H9 (cell line): ENCODE measurements at regions not wholly inside any gene's neighbourhood (a gene's known extent, or its start where the extent isn't known, plus 50 kb on each side); places are given as distances from the start of the nearest gene placed in this dataset.

Source experiments
- DNase-seq: peaks from one replicate; pipeline ENCODE4 v3.0.0-alpha.2; 2017
- H2AFZ ChIP-seq: one replicate; pipeline ENCODE4 v1.6.1; 2013; ENCODE audit warnings: mild to moderate bottlenecking, low read length, control low read depth, moderate library complexity
- H2AK5ac ChIP-seq: 2 replicates; pipeline ENCODE4 v1.6.1; 2013; ENCODE audit warnings: low read length, control low read depth, mixed read lengths; ENCODE audit not compliant: insufficient read length
- H2BK120ac ChIP-seq: one replicate; pipeline ENCODE4 v1.6.1; 2013; ENCODE audit warnings: low read depth, mild to moderate bottlenecking, low read length, control low read depth, inconsistent platforms; ENCODE audit not compliant: poor library complexity, severe bottlenecking
- H2BK12ac ChIP-seq: 2 replicates; pipeline ENCODE4 v1.6.1; 2013; ENCODE audit warnings: low read length, control low read depth, mixed read lengths, low read depth; ENCODE audit not compliant: insufficient read length
- H2BK15ac ChIP-seq: 2 replicates; pipeline ENCODE4 v1.6.1; 2013; ENCODE audit warnings: low read depth, low read length, control low read depth
- H2BK20ac ChIP-seq: one replicate; pipeline ENCODE4 v1.6.1; 2013; ENCODE audit warnings: low read depth, mild to moderate bottlenecking, low read length, control low read depth, inconsistent platforms; ENCODE audit not compliant: poor library complexity, severe bottlenecking
- H2BK5ac ChIP-seq: 2 replicates; pipeline ENCODE4 v1.6.1; 2013; ENCODE audit warnings: low read length, control low read depth, mixed read lengths; ENCODE audit not compliant: insufficient read length
- H3K14ac ChIP-seq: 2 replicates; pipeline ENCODE4 v1.6.1; 2013; ENCODE audit warnings: low read length, control low read depth; ENCODE audit not compliant: insufficient read depth
- H3K18ac ChIP-seq: 2 replicates; pipeline ENCODE4 v1.6.1; 2013; ENCODE audit warnings: low read depth, mild to moderate bottlenecking, mixed read lengths, low read length, control low read depth; ENCODE audit not compliant: insufficient read length
- H3K23ac ChIP-seq: 2 replicates; pipeline ENCODE4 v1.6.1; 2013; ENCODE audit warnings: low read length, control low read depth, mixed read lengths, low read depth; ENCODE audit not compliant: insufficient read length
- H3K23me2 ChIP-seq: 2 replicates; pipeline ENCODE4 v1.6.1; 2013; ENCODE audit warnings: low read depth, mild to moderate bottlenecking, mixed read lengths, low read length, control low read depth; ENCODE audit not compliant: insufficient read length, poor library complexity, severe bottlenecking
- H3K27ac ChIP-seq: 2 replicates; pipeline ENCODE4 v1.5.1; 2013; ENCODE audit warnings: low read length, control low read depth, mixed read lengths, low read depth; ENCODE audit not compliant: insufficient read length
- H3K27me3 ChIP-seq: 2 replicates; pipeline ENCODE4 v1.6.1; 2013; ENCODE audit warnings: low read length, control low read depth, inconsistent platforms; ENCODE audit not compliant: insufficient read depth
- H3K4ac ChIP-seq: 2 replicates; pipeline ENCODE4 v1.6.1; 2013; ENCODE audit warnings: low read depth, mild to moderate bottlenecking, control low read depth, inconsistent platforms, low read length, moderate library complexity
- H3K4me1 ChIP-seq: 2 replicates; pipeline ENCODE4 v1.6.1; 2013; ENCODE audit warnings: low read length, control low read depth, inconsistent platforms; ENCODE audit not compliant: insufficient read depth
- H3K4me2 ChIP-seq: 2 replicates; pipeline ENCODE4 v1.6.1; 2013; ENCODE audit warnings: low read length, control low read depth, mixed read lengths; ENCODE audit not compliant: insufficient read length, insufficient read depth
- H3K56ac ChIP-seq: 2 replicates; pipeline ENCODE4 v1.6.1; 2013; ENCODE audit warnings: low read depth, mild to moderate bottlenecking, mixed read lengths, low read length, control low read depth; ENCODE audit not compliant: insufficient read length
- H3K79me1 ChIP-seq: 2 replicates; pipeline ENCODE4 v1.6.1; 2013; ENCODE audit warnings: low read depth, mild to moderate bottlenecking, moderate library complexity, low read length, control low read depth, inconsistent platforms; ENCODE audit not compliant: insufficient read depth, poor library complexity, severe bottlenecking
- H3K79me2 ChIP-seq: 2 replicates; pipeline ENCODE4 v1.6.1; 2013; ENCODE audit warnings: low read length, control low read depth, inconsistent platforms; ENCODE audit not compliant: insufficient read depth
- H3K9ac ChIP-seq: 2 replicates; pipeline ENCODE4 v1.6.1; 2013; ENCODE audit warnings: low read length, control low read depth, mixed read lengths; ENCODE audit not compliant: insufficient read length; ENCODE audit errors: extremely low read depth
- H3K9me3 ChIP-seq: one replicate; pipeline ENCODE4 v1.6.1; 2013; ENCODE audit warnings: low read depth, low read length, inconsistent platforms; ENCODE audit not compliant: control insufficient read depth
- H3T11ph ChIP-seq: one replicate; pipeline ENCODE4 v1.6.1; 2013; ENCODE audit warnings: mild to moderate bottlenecking, low read length, control low read depth, inconsistent platforms
- H4K20me1 ChIP-seq: one replicate; pipeline ENCODE4 v1.6.1; 2013; ENCODE audit not compliant: control insufficient read depth, insufficient read length, insufficient read depth
- H4K5ac ChIP-seq: 2 replicates; pipeline ENCODE4 v1.6.1; 2013; ENCODE audit warnings: low read depth, mild to moderate bottlenecking, mixed read lengths, low read length, control low read depth; ENCODE audit not compliant: insufficient read length
- H4K8ac ChIP-seq: replicated peaks from 2 replicates; pipeline ENCODE4 v1.6.1; 2013; ENCODE audit warnings: low read length, control low read depth, mixed read lengths, low read depth; ENCODE audit not compliant: insufficient read length
- H4K91ac ChIP-seq: 2 replicates; pipeline ENCODE4 v1.6.1; 2013; ENCODE audit warnings: low read depth, mild to moderate bottlenecking, moderate library complexity, mixed read lengths, low read length, control low read depth; ENCODE audit not compliant: insufficient read length
- H3K27ac Mint-ChIP-seq, 3 experiments: 2 replicates in 2 of 3; 3 replicates in 1 of 3; pipeline ENCODE4 v1.8.0; 2020 to 2021; ENCODE audit warnings: mixed read lengths in 3 of 3, mild to moderate bottlenecking in 1 of 3, moderate library complexity in 1 of 3
- H3K27me3 Mint-ChIP-seq: 2 replicates; pipeline ENCODE4 v1.8.0; 2021; ENCODE audit warnings: low read depth, mild to moderate bottlenecking, moderate library complexity, mixed read lengths
- H3K36me3 Mint-ChIP-seq, 3 experiments: 2 replicates in 2 of 3; 3 replicates in 1 of 3; pipeline ENCODE4 v1.8.0; 2020 to 2021; ENCODE audit warnings: low read depth in 3 of 3, mixed read lengths in 3 of 3; ENCODE audit not compliant: insufficient read depth in 1 of 3
- H3K4me1 Mint-ChIP-seq, 2 experiments: 2 replicates each; pipeline ENCODE4 v1.8.0; 2020; ENCODE audit warnings: mixed read lengths in 2 of 2
- H3K4me3 Mint-ChIP-seq, 2 experiments: 2 replicates in 1 of 2; 3 replicates in 1 of 2; pipeline ENCODE4 v1.8.0; 2020 to 2021; ENCODE audit warnings: mild to moderate bottlenecking in 2 of 2, mixed read lengths in 2 of 2, moderate library complexity in 1 of 2
- H3K9me3 Mint-ChIP-seq, 2 experiments: 2 replicates in 1 of 2; 3 replicates in 1 of 2; pipeline ENCODE4 v1.8.0; 2020; ENCODE audit warnings: mild to moderate bottlenecking in 2 of 2, mixed read lengths in 2 of 2, moderate library complexity in 1 of 2
- CTCF ChIP-seq: fragments of 200-600 bp; sonication (generic); conservative IDR thresholded peaks from 3 replicates; pipeline ENCODE4 v1.8.0; 2021; ENCODE audit warnings: antibody characterized with exemption, mild to moderate bottlenecking
- WGBS: extraction: QIAGEN DNeasy Blood & Tissue Kit; methylation state at CpG from one replicate; pipeline ENCODE4 v1.1.7; 2013; ENCODE audit warnings: missing lambda C conversion rate, low lambda C conversion rate, mixed read lengths; ENCODE audit not compliant: insufficient read length; ENCODE audit errors: extremely low coverage; 5-methylcytosine and 5-hydroxymethylcytosine counted together

- no peaks in the 10 kb centered on the region for H3K9me3 ChIP-seq
- no peaks in the 10 kb centered on the region for H3K9me3 Mint-ChIP-seq
- no peaks in the 10 kb centered on the region for H3K23me2 ChIP-seq
- no peak overlapping the region for H2BK120ac ChIP-seq
- H3K4ac ChIP-seq, result no peak overlapping the region
- no peak overlapping the region for H2BK5ac ChIP-seq
- H3K79me2 ChIP-seq, result peaks cover 1% of the 10 kb centered on the region; the same call in 1 of the 2 replicates
- H3T11ph ChIP-seq, result no peak overlapping the region
- DNase-seq, result no peak
- no peaks in the 10 kb centered on the region for H3K27me3 ChIP-seq
- TF ChIP-seq CTCF, result no peak
- no peaks in the 10 kb centered on the region for H3K79me1 ChIP-seq
- H2BK12ac ChIP-seq, result no peak overlapping the region
- H4K20me1 ChIP-seq, result no peaks in the 10 kb centered on the region
- no peaks in the 10 kb centered on the region for H3K36me3 Mint-ChIP-seq
- no peak overlapping the region for H4K91ac ChIP-seq
- no peak overlapping the region for H3K23ac ChIP-seq
- H3K27ac Mint-ChIP-seq, result no peak overlapping the region
- H2BK20ac ChIP-seq, result no peak overlapping the region
- H3K4me3 Mint-ChIP-seq, result no peak overlapping the region
- no peak overlapping the region for H3K56ac ChIP-seq
- H3K4me2 ChIP-seq, result no peak overlapping the region
- H4K8ac ChIP-seq, result no peak overlapping the region
- no peak overlapping the region for H2AK5ac ChIP-seq
- no peak overlapping the region for H3K18ac ChIP-seq
- H2AFZ ChIP-seq, result no peak overlapping the region
- H3K4me1 Mint-ChIP-seq, result no peaks in the 10 kb centered on the region
- H2BK15ac ChIP-seq, result no peak overlapping the region
- WGBS, result 100% methylated on average over 1 of the region's 4 CpGs
- H4K5ac ChIP-seq, result no peak overlapping the region
- no peak overlapping the region for H3K14ac ChIP-seq
- peaks cover 4% of the 10 kb centered on the region for H3K27me3 Mint-ChIP-seq
- no peaks in the 10 kb centered on the region for H3K4me1 ChIP-seq
- no peak overlapping the region for H3K9ac ChIP-seq
- H3K27ac ChIP-seq, result no peak overlapping the region
These were observed 116.0 kb upstream of the KCNJ6 start for GRCh38 chr21:38032082-38032801.
